Transverse colon (tissue), 4 donors: ENCODE measurements at regions not wholly inside any gene's neighbourhood (a gene's known extent, or its start where the extent isn't known, plus 50 kb on each side); places are given as distances from the start of the nearest gene placed in this dataset.
A peak's percentile ranks its signal among the peaks of the same experiment; 100 is the strongest.

ENCODE experiments used
- DNase-seq: peaks from one replicate; pipeline ENCODE4 v3.0.0-alpha.2; 2019
- H3K27ac ChIP-seq, 4 donors: fragments of 200-600 bp; sonication (generic); 2 replicates each; pipeline ENCODE4 v1.5.1; 2016 to 2018; ENCODE audit warnings: inconsistent platforms in 4 of 4
- H3K27me3 ChIP-seq: fragments of 200-600 bp; sonication (generic); 2 replicates; pipeline ENCODE4 v1.5.1; 2017; ENCODE audit warnings: inconsistent platforms
- H3K36me3 ChIP-seq, 4 donors: fragments of 200-600 bp; sonication (generic); 2 replicates each; pipeline ENCODE4 v1.5.1; 2017 to 2019; ENCODE audit warnings: inconsistent platforms in 4 of 4
- H3K4me1 ChIP-seq, 4 donors: fragments of 200-600 bp; sonication (generic); 2 replicates each; pipeline ENCODE4 v1.5.1; 2017 to 2020; ENCODE audit warnings: inconsistent platforms in 4 of 4
- H3K4me3 ChIP-seq, 4 donors: fragments of 200-600 bp; sonication (generic); 1 replicate in 1 of 4; 2 replicates in 3 of 4; pipeline versions ENCODE4 v1.5.1 to v1.6.1; 2017 to 2019; ENCODE audit warnings: inconsistent platforms in 4 of 4
- H3K9me3 ChIP-seq, 2 donors: fragments of 200-600 bp; sonication (generic); 2 replicates each; pipeline ENCODE4 v1.5.1; 2017 to 2019; ENCODE audit warnings: inconsistent platforms in 2 of 2
- EP300 ChIP-seq: sonication (generic); formaldehyde crosslinking; IDR thresholded peaks from one replicate; pipeline ENCODE4 v1.6.1; 2017; ENCODE audit warnings: antibody characterized with exemption, low read depth
- POLR2A ChIP-seq: fragments of 450-650 bp; IDR thresholded peaks from one replicate; pipeline ENCODE4 v1.6.1; 2016; ENCODE audit warnings: antibody characterized with exemption, mild to moderate bottlenecking, moderate library complexity
- POLR2AphosphoS5 ChIP-seq, 3 donors: sonication (generic); formaldehyde crosslinking; IDR thresholded peaks; one replicate each; pipeline ENCODE4 v1.6.1; 2016; ENCODE audit warnings: antibody characterized with exemption in 3 of 3
- WGBS, 2 donors: methylation state at CpG; one replicate each; pipeline ENCODE4 v1.1.5; 2018; ENCODE audit warnings: low coverage in 1 of 2; 5-methylcytosine and 5-hydroxymethylcytosine counted together
- in situ Hi-C, 4 donors: fragments of 200-750 bp; cut with MboI; loops; one replicate each; pipeline versions ENCODE4 v1.15.0 to v1.15.1; 2017; ENCODE audit warnings: low sequenced_read_pairs in 3 of 4, low pct_ligation_motif_present in 1 of 4, low pct_unique_long_range_greater_than_20kb in 1 of 4
- intact Hi-C: fragments of 100-400 bp; cut with DNase I; formaldehyde crosslinking; loops from one replicate; pipeline ENCODE4 v1.15.1; 2023; ENCODE audit warnings: low total_unique reads
- TF ChIP-seq, protein P1 (sequence below), 5 experiments: fragments of 200-600 bp in 3 of 5; fragments of 450-650 bp in 2 of 5; sonication (generic) in 3 of 5; IDR thresholded peaks; 1 replicate in 2 of 5; 2 replicates in 3 of 5; pipeline ENCODE4 v1.5.1; 2016 to 2017; ENCODE audit warnings: antibody characterized with exemption in 5 of 5, inconsistent platforms in 3 of 5, mild to moderate bottlenecking in 2 of 5, moderate library complexity in 1 of 5

DNA sequence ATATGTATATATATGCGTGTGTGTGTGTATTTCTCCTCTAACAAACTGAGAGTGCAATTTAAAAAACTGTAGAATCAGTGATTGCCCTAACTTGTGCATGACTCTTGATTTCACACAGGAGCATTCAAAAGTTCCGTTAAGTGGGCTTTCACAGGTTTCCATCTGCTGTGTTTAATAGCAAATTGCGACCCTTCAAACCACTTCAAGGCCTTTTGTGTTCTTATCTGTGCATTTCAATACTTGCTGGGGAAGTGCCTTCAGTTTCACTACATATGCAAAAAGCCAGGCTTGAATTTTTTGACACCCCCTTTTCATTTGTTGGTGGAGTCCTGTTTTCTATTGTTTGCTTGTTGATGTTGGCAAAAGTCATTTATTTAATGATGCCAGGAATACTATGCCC, 158.0 kb downstream of the TM9SF2 start:
- no peak for DNase-seq
- TF ChIP-seq POLR2A (no peak), POLR2AphosphoS5 (IDR thresholded peaks at IDR 0.05) (no peak), EP300 (no peak)
- TF ChIP-seq, protein P1, sequence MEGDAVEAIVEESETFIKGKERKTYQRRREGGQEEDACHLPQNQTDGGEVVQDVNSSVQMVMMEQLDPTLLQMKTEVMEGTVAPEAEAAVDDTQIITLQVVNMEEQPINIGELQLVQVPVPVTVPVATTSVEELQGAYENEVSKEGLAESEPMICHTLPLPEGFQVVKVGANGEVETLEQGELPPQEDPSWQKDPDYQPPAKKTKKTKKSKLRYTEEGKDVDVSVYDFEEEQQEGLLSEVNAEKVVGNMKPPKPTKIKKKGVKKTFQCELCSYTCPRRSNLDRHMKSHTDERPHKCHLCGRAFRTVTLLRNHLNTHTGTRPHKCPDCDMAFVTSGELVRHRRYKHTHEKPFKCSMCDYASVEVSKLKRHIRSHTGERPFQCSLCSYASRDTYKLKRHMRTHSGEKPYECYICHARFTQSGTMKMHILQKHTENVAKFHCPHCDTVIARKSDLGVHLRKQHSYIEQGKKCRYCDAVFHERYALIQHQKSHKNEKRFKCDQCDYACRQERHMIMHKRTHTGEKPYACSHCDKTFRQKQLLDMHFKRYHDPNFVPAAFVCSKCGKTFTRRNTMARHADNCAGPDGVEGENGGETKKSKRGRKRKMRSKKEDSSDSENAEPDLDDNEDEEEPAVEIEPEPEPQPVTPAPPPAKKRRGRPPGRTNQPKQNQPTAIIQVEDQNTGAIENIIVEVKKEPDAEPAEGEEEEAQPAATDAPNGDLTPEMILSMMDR (IDR thresholded peaks at IDR 0.05) = no peak
- no peaks in the 10 kb centered on the region for H3K36me3 ChIP-seq
- 62 to 89% methylated on average over 3 of the region's 3 CpGs for WGBS, 2 donors
- H3K9me3 ChIP-seq = no peaks in the 10 kb centered on the region
- in situ Hi-C loops (loop anchor here (10.0 to 25.0 kb wide), 6 partner anchors 253 to 856 kb away; no protein-coding TSS in a partner anchor), intact Hi-C loops (loop anchor here (5.0 kb wide), 1 partner anchor 853 kb away; no protein-coding TSS in a partner anchor)
- no peaks in the 10 kb centered on the region for H3K27me3 ChIP-seq
- H3K4me1 ChIP-seq = peaks cover 7 to 38% (median 14%) of the 10 kb centered on the region in 4 donors
- no peak overlapping the region for H3K4me3 ChIP-seq
- peak overlapping the region in 1 of 4 donors; percentile 85 for H3K27ac ChIP-seq

DNA sequence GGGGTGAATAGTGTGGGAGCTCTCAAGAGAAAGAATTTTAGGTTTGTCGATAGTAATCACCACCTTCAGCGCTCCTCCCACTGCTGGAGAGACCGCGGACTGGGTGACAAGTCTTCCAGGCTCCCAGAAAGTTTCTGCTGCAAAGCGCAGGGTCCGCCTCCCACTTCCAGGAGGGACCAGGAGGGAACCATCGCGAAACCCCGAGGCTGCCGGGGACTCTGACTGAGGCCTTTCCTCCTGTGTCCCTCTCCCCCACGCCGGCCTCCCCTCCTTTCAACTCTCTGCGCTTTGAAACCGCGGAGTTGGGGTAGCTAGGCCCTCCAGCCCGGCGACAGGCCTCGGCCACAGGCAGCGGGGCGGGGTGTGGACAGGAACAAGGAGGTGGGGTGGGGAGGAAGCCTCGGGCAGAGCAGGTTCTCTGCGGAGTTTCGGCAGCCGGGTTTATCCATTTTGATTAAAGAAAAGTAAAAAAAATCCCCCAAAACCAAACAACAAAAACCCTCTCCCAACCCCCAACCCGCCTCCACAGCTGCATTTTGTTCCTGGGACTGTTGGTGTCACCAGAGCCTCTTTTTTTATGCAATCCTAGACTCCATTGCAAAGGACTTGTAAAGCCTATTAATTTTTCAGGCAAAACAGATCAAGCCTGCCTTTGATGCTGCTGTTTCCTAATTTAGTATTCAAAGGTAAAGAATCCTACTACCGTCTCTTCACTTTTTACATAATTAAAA, 157.2 kb downstream of the TM9SF2 start:
- Histone ChIP-seq H3K9me3 (no peaks in the 10 kb centered on the region), H3K27me3 (no peaks in the 10 kb centered on the region), H3K27ac (peak overlapping the region; percentile 72 to 85 (median 78)), H3K36me3 (no peaks in the 10 kb centered on the region), H3K4me3 (peak overlapping the region; percentile 15 to 53 (median 33)), H3K4me1 (peaks cover 7 to 38% (median 14%) of the 10 kb centered on the region in 4 donors)
- 48 to 50% methylated on average over 11 to 26 of the region's 26 CpGs for WGBS, 2 donors
- peak; percentile 37 for DNase-seq
- intact Hi-C loops = loop anchor here (5.0 kb wide), 1 partner anchor 854 kb away; no protein-coding TSS in a partner anchor
- TF ChIP-seq, protein P1 (IDR thresholded peaks at IDR 0.05) = peak in 4 of 5 experiments; percentile 26 to 38 (median 28)
- TF ChIP-seq POLR2AphosphoS5 (IDR thresholded peaks at IDR 0.05) (no peak), POLR2A (no peak)
- in situ Hi-C loops = loop anchor here (10.0 to 25.0 kb wide), 6 partner anchors 254 to 856 kb away; no protein-coding TSS in a partner anchor

- no peak for TF ChIP-seq EP300
- no peak for TF ChIP-seq POLR2A
- TF ChIP-seq, protein P1 (IDR thresholded peaks at IDR 0.05) = no peak
- no peak for TF ChIP-seq POLR2AphosphoS5 (IDR thresholded peaks at IDR 0.05)
- Histone ChIP-seq H3K36me3 (no peaks in the 10 kb centered on the region), H3K4me1 (peaks cover 7 to 38% (median 14%) of the 10 kb centered on the region in 4 donors), H3K27me3 (no peaks in the 10 kb centered on the region), H3K27ac (peak overlapping the region; percentile 72 to 85 (median 78)), H3K9me3 (no peaks in the 10 kb centered on the region), H3K4me3 (peak overlapping the region; percentile 15 to 53 (median 33))
- in situ Hi-C loops = loop anchor here (10.0 to 25.0 kb wide), 6 partner anchors 254 to 857 kb away; no protein-coding TSS in a partner anchor
- WGBS, 2 donors = 35 to 56% methylated on average over 8 to 29 of the region's 29 CpGs
- intact Hi-C loops = loop anchor here (5.0 kb wide), 1 partner anchor 854 kb away; no protein-coding TSS in a partner anchor
- no peak for DNase-seq
Observed at GRCh38 chr13:99657848-99658260, 156.6 kb downstream of the TM9SF2 start.

DNA sequence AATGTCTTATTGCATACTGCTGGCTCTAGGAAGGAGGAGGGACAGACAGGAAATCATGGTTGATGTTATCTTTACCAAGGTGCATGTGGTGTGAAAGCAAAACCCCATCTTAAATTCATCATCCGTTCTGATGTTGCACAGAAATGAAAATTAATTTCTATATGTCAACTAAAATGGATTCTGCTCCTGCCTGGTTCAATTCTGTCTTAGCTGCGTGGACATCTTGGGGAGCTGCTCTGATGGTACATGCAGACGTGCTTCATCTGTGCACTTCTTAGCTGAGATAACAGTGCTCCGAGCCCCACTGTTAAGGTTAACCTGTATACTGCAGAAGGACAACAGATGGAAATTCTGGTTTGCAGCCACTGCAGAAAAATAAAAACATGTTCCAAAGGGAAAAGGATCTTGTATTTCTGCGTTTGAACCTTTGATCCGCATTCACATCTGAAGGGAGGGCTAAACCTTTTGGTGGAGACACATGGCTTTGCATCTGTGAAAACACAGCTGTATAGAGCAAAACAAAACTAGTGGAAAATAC, 155.6 kb downstream of the TM9SF2 start:
- no peaks in the 10 kb centered on the region for H3K36me3 ChIP-seq
- no peaks in the 10 kb centered on the region for H3K9me3 ChIP-seq
- intact Hi-C loops (loop anchor here (5.0 kb wide), 1 partner anchor 855 kb away; no protein-coding TSS in a partner anchor), in situ Hi-C loops (loop anchor here (10.0 to 25.0 kb wide), 6 partner anchors 255 to 858 kb away; no protein-coding TSS in a partner anchor)
- DNase-seq = no peak
- no peak overlapping the region for H3K4me3 ChIP-seq
- H3K27me3 ChIP-seq = no peaks in the 10 kb centered on the region
- TF ChIP-seq POLR2A (no peak), EP300 (no peak), POLR2AphosphoS5 (IDR thresholded peaks at IDR 0.05) (no peak)
- TF ChIP-seq, protein P1 (IDR thresholded peaks at IDR 0.05) = no peak
- WGBS, 2 donors = 63 to 64% methylated on average over 4 to 6 of the region's 6 CpGs
- H3K27ac ChIP-seq = no peak overlapping the region
- H3K4me1 ChIP-seq = peaks cover 7 to 38% (median 14%) of the 10 kb centered on the region in 4 donors
